ENCODE measurements at regions not wholly inside any gene's neighbourhood (a gene's known extent, or its start where the extent isn't known, plus 50 kb on each side); places are given as distances from the start of the nearest gene placed in this dataset.

DNA sequence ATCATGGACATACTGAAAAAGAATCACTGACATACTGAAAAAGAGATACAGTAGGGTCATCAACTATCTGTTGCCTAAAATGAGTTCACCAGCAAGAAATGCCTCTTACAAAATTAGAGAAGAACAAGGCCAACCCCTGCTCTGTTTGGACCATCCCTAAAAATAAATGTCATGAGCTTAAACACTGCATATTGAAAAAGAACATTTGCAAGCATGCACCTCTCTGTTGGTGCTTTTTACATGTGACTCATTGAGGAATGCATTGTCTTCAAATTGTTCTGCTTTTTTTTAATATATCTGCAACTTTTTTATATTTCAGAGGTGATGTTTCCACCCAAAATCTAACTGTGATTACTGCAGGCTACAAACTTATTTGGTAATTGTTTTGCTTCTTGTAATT is 233.9 kb upstream of the LRATD1 start:
- no peaks in the 10 kb centered on the region for H3K4me1 Mint-ChIP-seq (ENCODE audit: low read depth)
- no peak overlapping the region for H3K4me3 Mint-ChIP-seq
- H3K27ac Mint-ChIP-seq, result no peak overlapping the region
- no peaks in the 10 kb centered on the region for H3K27me3 Mint-ChIP-seq (ENCODE audit: low read depth)
- H3K9me3 Mint-ChIP-seq, result no peaks in the 10 kb centered on the region
- no peaks in the 10 kb centered on the region for H3K36me3 Mint-ChIP-seq (ENCODE audit: low read depth)

DNA sequence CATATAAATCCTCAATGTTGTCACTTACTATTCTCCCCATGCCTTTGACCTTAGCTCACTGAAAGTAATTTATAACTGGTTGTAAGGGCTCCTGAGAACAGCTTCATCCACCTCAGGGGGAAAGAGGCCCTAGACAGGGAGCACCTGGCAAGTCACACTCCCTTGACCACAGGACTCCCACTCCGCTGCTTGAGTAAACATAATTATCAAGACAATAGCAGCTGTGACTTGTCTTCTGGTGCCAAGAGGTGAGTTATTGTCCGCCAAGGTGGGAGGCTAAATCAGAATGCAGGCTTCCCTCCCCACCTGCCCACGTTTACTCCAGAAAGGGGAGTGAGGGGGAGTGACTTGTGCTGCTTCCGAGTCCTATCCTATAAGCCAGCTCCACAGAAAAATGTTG is 230.6 kb upstream of the LRATD1 start:
- no peaks in the 10 kb centered on the region for H3K4me1 Mint-ChIP-seq (ENCODE audit: low read depth)
- no peaks in the 10 kb centered on the region for H3K36me3 Mint-ChIP-seq (ENCODE audit: low read depth)
- no peaks in the 10 kb centered on the region for H3K9me3 Mint-ChIP-seq
- H3K27ac Mint-ChIP-seq, result no peak overlapping the region
- no peak overlapping the region for H3K4me3 Mint-ChIP-seq
- no peaks in the 10 kb centered on the region for H3K27me3 Mint-ChIP-seq (ENCODE audit: low read depth)

- no peak overlapping the region for H3K27ac Mint-ChIP-seq
- H3K4me1 Mint-ChIP-seq (ENCODE audit: low read depth), result no peaks in the 10 kb centered on the region
- no peak overlapping the region for H3K4me3 Mint-ChIP-seq
- no peaks in the 10 kb centered on the region for H3K27me3 Mint-ChIP-seq (ENCODE audit: low read depth)
- peaks cover 21% of the 10 kb centered on the region for H3K9me3 Mint-ChIP-seq
- H3K36me3 Mint-ChIP-seq (ENCODE audit: low read depth), result no peaks in the 10 kb centered on the region
These were observed 223.8 kb upstream of the LRATD1 start for GRCh38 chr2:14408695-14409094.

GRCh38 chr2:14417551-14417950 is 215.0 kb upstream of the LRATD1 start:
- Mint-ChIP-seq H3K27me3 (ENCODE audit: low read depth) (no peaks in the 10 kb centered on the region), H3K4me3 (no peak overlapping the region), H3K36me3 (ENCODE audit: low read depth) (no peaks in the 10 kb centered on the region), H3K27ac (no peak overlapping the region), H3K9me3 (peaks cover 21% of the 10 kb centered on the region), H3K4me1 (ENCODE audit: low read depth) (no peaks in the 10 kb centered on the region)

- Mint-ChIP-seq H3K27ac (no peak overlapping the region), H3K9me3 (peaks cover 15% of the 10 kb centered on the region), H3K27me3 (ENCODE audit: low read depth) (no peaks in the 10 kb centered on the region), H3K4me1 (ENCODE audit: low read depth) (no peaks in the 10 kb centered on the region), H3K4me3 (no peak overlapping the region), H3K36me3 (ENCODE audit: low read depth) (no peaks in the 10 kb centered on the region)
These were observed 214.4 kb upstream of the LRATD1 start for GRCh38 chr2:14418115-14418514.

DNA sequence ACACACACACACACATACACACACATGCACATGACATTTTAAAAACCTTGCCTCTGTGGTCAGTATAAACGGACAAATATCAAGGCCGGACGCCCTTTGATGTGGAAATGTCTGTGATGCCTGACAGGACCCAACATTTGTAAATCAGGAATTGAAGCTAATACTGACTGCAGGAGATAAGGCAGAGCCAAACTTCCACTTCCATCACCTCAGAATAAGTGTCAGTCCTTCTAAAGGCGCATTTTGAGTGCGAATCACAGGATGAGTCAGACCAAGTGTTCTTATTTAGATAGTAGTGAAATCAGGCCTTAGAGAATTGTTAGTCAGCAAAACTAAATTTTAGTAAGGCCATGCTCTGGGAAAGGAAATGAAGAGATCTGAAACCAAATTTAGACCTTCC is 211.7 kb upstream of the LRATD1 start:
- Mint-ChIP-seq H3K9me3 (peaks cover 4% of the 10 kb centered on the region), H3K4me1 (ENCODE audit: low read depth) (no peaks in the 10 kb centered on the region), H3K27me3 (ENCODE audit: low read depth) (no peaks in the 10 kb centered on the region), H3K36me3 (ENCODE audit: low read depth) (no peaks in the 10 kb centered on the region), H3K27ac (no peak overlapping the region), H3K4me3 (no peak overlapping the region)

GRCh38 chr2:14422426-14422825 is 210.1 kb upstream of the LRATD1 start:
- Mint-ChIP-seq H3K36me3 (ENCODE audit: low read depth) (no peaks in the 10 kb centered on the region), H3K27me3 (ENCODE audit: low read depth) (no peaks in the 10 kb centered on the region), H3K4me3 (no peak overlapping the region), H3K27ac (no peak overlapping the region), H3K4me1 (ENCODE audit: low read depth) (no peaks in the 10 kb centered on the region), H3K9me3 (peaks cover 4% of the 10 kb centered on the region)

DNA sequence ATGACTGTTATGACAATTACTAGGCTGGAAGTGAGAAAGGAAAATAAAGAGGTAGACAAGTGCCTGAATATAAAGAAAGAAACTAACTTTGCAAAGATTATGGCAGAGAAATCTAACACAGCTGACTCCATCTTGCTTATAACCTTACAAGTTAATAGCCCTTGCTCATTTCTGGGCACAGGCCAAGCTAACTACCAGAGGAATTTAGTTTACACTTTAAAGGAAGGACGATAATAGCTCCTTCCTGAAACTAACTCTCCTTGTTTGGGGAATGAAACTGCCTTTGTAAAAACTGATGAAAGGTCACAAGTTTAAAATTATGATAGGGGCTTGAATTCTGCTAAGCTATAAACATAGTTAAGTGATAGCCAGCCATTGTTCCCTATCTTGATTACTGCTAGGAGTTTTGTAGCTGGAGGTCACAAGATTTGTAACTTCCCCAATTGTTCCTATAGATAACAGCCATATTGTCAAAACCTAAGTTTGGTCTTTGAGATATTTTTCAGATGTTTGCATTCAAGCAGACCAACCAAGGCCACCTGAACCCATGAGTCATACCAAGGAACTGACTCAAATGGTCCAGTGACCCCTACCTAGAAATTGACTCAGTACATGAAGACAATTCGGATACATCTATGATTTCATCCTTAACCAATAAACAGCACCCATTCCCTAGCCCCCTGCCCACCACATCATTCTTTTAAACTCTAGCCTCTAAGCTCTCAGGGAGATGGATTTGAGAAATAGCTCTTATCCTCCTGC is 209.2 kb upstream of the LRATD1 start:
- no peaks in the 10 kb centered on the region for H3K27me3 Mint-ChIP-seq (ENCODE audit: low read depth)
- no peaks in the 10 kb centered on the region for H3K4me1 Mint-ChIP-seq (ENCODE audit: low read depth)
- no peaks in the 10 kb centered on the region for H3K36me3 Mint-ChIP-seq (ENCODE audit: low read depth)
- H3K9me3 Mint-ChIP-seq, result peaks cover 4% of the 10 kb centered on the region
- H3K4me3 Mint-ChIP-seq, result no peak overlapping the region
- H3K27ac Mint-ChIP-seq, result no peak overlapping the region

- Mint-ChIP-seq H3K4me3 (no peak overlapping the region), H3K27ac (no peak overlapping the region)
These were observed 207.8 kb upstream of the LRATD1 start for GRCh38 chr2:14424478-14425390.

GRCh38 chr2:14425869-14426268 is 206.6 kb upstream of the LRATD1 start:
- Mint-ChIP-seq H3K27me3 (ENCODE audit: low read depth) (no peaks in the 10 kb centered on the region), H3K27ac (no peak overlapping the region), H3K4me1 (ENCODE audit: low read depth) (no peaks in the 10 kb centered on the region), H3K9me3 (peaks cover 4% of the 10 kb centered on the region), H3K36me3 (ENCODE audit: low read depth) (no peaks in the 10 kb centered on the region), H3K4me3 (no peak overlapping the region)

More at GRCh38 chr2:14424478-14425390, 207.8 kb upstream of the LRATD1 start:
- Mint-ChIP-seq H3K4me1 (ENCODE audit: low read depth) (no peaks in the 10 kb centered on the region), H3K36me3 (ENCODE audit: low read depth) (no peaks in the 10 kb centered on the region), H3K27me3 (ENCODE audit: low read depth) (no peaks in the 10 kb centered on the region), H3K9me3 (peaks cover 4% of the 10 kb centered on the region)

GRCh38 chr2:14428056-14428455 is 204.5 kb upstream of the LRATD1 start:
- H3K27me3 Mint-ChIP-seq (ENCODE audit: low read depth), result no peaks in the 10 kb centered on the region
- H3K36me3 Mint-ChIP-seq (ENCODE audit: low read depth), result no peaks in the 10 kb centered on the region
- H3K27ac Mint-ChIP-seq, result no peak overlapping the region
- H3K4me1 Mint-ChIP-seq (ENCODE audit: low read depth), result no peaks in the 10 kb centered on the region
- H3K9me3 Mint-ChIP-seq, result peaks cover 4% of the 10 kb centered on the region
- H3K4me3 Mint-ChIP-seq, result no peak overlapping the region

- Mint-ChIP-seq H3K27ac (no peak overlapping the region), H3K4me3 (no peak overlapping the region), H3K27me3 (ENCODE audit: low read depth) (no peaks in the 10 kb centered on the region), H3K9me3 (peaks cover 2% of the 10 kb centered on the region), H3K36me3 (ENCODE audit: low read depth) (no peaks in the 10 kb centered on the region), H3K4me1 (ENCODE audit: low read depth) (no peaks in the 10 kb centered on the region)
These were observed 198.5 kb upstream of the LRATD1 start for GRCh38 chr2:14433946-14434495.

GRCh38 chr2:14445670-14446069 is 186.8 kb upstream of the LRATD1 start:
- H3K9me3 Mint-ChIP-seq, result peaks cover 10% of the 10 kb centered on the region
- H3K36me3 Mint-ChIP-seq (ENCODE audit: low read depth), result no peaks in the 10 kb centered on the region
- H3K4me3 Mint-ChIP-seq, result no peak overlapping the region
- H3K4me1 Mint-ChIP-seq (ENCODE audit: low read depth), result no peaks in the 10 kb centered on the region
- no peaks in the 10 kb centered on the region for H3K27me3 Mint-ChIP-seq (ENCODE audit: low read depth)
- no peak overlapping the region for H3K27ac Mint-ChIP-seq

DNA sequence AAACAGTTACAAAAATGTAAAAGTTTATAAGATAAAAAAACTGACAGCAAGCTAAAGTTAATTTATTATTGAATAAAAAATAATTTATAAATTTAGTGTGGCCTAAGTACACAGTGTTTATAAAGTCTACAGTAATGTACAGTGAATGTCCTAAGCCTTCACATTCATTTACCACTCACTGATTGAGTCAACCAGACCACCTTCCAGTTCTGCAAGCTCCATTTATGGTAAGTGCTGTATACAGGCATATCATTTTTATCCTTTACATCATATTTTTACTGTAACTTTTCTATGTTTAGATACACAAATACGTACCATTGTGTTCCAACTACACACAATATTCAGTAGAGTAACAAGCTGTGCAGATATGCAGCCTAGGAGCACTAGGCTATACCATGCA is 184.2 kb upstream of the LRATD1 start:
- H3K9me3 Mint-ChIP-seq, result peaks cover 9% of the 10 kb centered on the region
- no peak overlapping the region for H3K4me3 Mint-ChIP-seq
- no peak overlapping the region for H3K27ac Mint-ChIP-seq
- no peaks in the 10 kb centered on the region for H3K4me1 Mint-ChIP-seq (ENCODE audit: low read depth)
- H3K27me3 Mint-ChIP-seq (ENCODE audit: low read depth), result no peaks in the 10 kb centered on the region
- H3K36me3 Mint-ChIP-seq (ENCODE audit: low read depth), result no peaks in the 10 kb centered on the region

GRCh38 chr2:14451312-14451711 is 181.2 kb upstream of the LRATD1 start:
- Mint-ChIP-seq H3K27me3 (ENCODE audit: low read depth) (no peaks in the 10 kb centered on the region), H3K36me3 (ENCODE audit: low read depth) (no peaks in the 10 kb centered on the region), H3K9me3 (peaks cover 6% of the 10 kb centered on the region), H3K4me3 (no peak overlapping the region), H3K4me1 (ENCODE audit: low read depth) (no peaks in the 10 kb centered on the region), H3K27ac (no peak overlapping the region)

Measured in T-helper 1 cell treated with Interleukin-12 subunit alpha and Interleukin-12 subunit beta and Interleukin-4 antibody, amounts not matched to agents 30 μg/mL and 1 μg/mL, for 36 hours (primary cell).